HepG2 (cell line): ENCODE measurements at regions not wholly inside any gene's neighbourhood (a gene's known extent, or its start where the extent isn't known, plus 50 kb on each side); places are given as distances from the start of the nearest gene placed in this dataset.

Source experiments
- AGO1 ChIP-seq: fragments of 200-400 bp; formaldehyde crosslinking; IDR thresholded peaks from 2 replicates; pipeline ENCODE4 v1.6.1; 2017; ENCODE audit warnings: mild to moderate bottlenecking, low read depth, low read length, moderate library complexity; ENCODE audit not compliant: poor library complexity, severe bottlenecking
- ATF7-NPFF ChIP-seq: sonication (generic); formaldehyde crosslinking; IDR thresholded peaks from 2 replicates; pipeline ENCODE4 v1.8.1; 2023; ENCODE audit warnings: mild to moderate bottlenecking, low read depth, missing genetic modification reagents, moderate library complexity
- CBX2 ChIP-seq, 2 experiments: fragments of 200-600 bp in 1 of 2; sonication (generic); formaldehyde crosslinking in 1 of 2; IDR thresholded peaks; 2 replicates each; pipeline versions ENCODE4 v1.7.0 to v1.8.1; 2018 to 2022; ENCODE audit warnings: low read depth in 2 of 2, low read length in 1 of 2, mild to moderate bottlenecking in 1 of 2, missing genetic modification reagents in 1 of 2
- CENPT ChIP-seq: sonication (generic); formaldehyde crosslinking; IDR thresholded peaks from 2 replicates; pipeline ENCODE4 v1.8.0; 2022; ENCODE audit warnings: low read depth, mild to moderate bottlenecking, moderate library complexity, missing genetic modification reagents
- CREB1 ChIP-seq, 2 experiments: fragments of 450-650 bp in 1 of 2; IDR thresholded peaks; 2 replicates each; pipeline ENCODE4 v1.6.1; 2016 to 2017; ENCODE audit warnings: control low read depth in 1 of 2, mild to moderate bottlenecking in 1 of 2, missing compliant biosample characterization in 1 of 2, missing genetic modification characterization in 1 of 2
- CREM ChIP-seq, 2 experiments: sonication (generic) in 1 of 2; formaldehyde crosslinking in 1 of 2; IDR thresholded peaks; 2 replicates each; pipeline versions ENCODE4 v1.4.0 to v1.6.1; 2016 to 2020; ENCODE audit warnings: antibody characterized with exemption in 1 of 2, mild to moderate bottlenecking in 1 of 2, missing genetic modification reagents in 1 of 2
- FOXJ3 ChIP-seq: sonication (generic); formaldehyde crosslinking; IDR thresholded peaks from 2 replicates; pipeline ENCODE4 v1.4.0; 2020; ENCODE audit warnings: missing genetic modification reagents, mild to moderate bottlenecking, borderline replicate concordance
- TARDBP ChIP-seq: sonication (generic); formaldehyde crosslinking; IDR thresholded peaks from 2 replicates; pipeline ENCODE4 v1.8.0; 2022; ENCODE audit warnings: mild to moderate bottlenecking, missing genetic modification reagents
- TBL1XR1 ChIP-seq: fragments of 150-350 bp; IDR thresholded peaks from 2 replicates; pipeline ENCODE4 v1.6.1; 2014; ENCODE audit warnings: borderline replicate concordance, low read length; ENCODE audit not compliant: partially characterized antibody
- TEAD3 ChIP-seq: optimal IDR thresholded peaks from 2 replicates; pipeline ENCODE3; 2016; ENCODE audit warnings: borderline replicate concordance
- ZNF331 ChIP-seq: sonication (generic); formaldehyde crosslinking; IDR thresholded peaks from 2 replicates; pipeline ENCODE4 v1.4.0; 2020; ENCODE audit warnings: missing genetic modification reagents
- ZNF343 ChIP-seq: sonication (generic); formaldehyde crosslinking; IDR thresholded peaks from 2 replicates; pipeline ENCODE4 v1.4.0; 2020; ENCODE audit warnings: mild to moderate bottlenecking, missing genetic modification reagents
- ZNF768 ChIP-seq: sonication (generic); formaldehyde crosslinking; IDR thresholded peaks from 2 replicates; pipeline ENCODE4 v1.4.0; 2020; ENCODE audit warnings: missing genetic modification reagents
- ZNF891 ChIP-seq: sonication (generic); formaldehyde crosslinking; IDR thresholded peaks from 2 replicates; pipeline ENCODE4 v1.5.0; 2020; ENCODE audit warnings: mild to moderate bottlenecking, missing genetic modification reagents
- TF ChIP-seq, protein P1 (sequence below): sonication (generic); formaldehyde crosslinking; IDR thresholded peaks from 2 replicates; pipeline ENCODE4 v1.9.0; 2021; ENCODE audit warnings: mild to moderate bottlenecking, missing genetic modification reagents
- TF ChIP-seq, protein P2 (sequence below): sonication (generic); formaldehyde crosslinking; conservative IDR thresholded peaks from 2 replicates; pipeline ENCODE4 v1.8.1; 2023; ENCODE audit warnings: missing genetic modification reagents
- TF ChIP-seq, protein P3 (sequence below): sonication (generic); formaldehyde crosslinking; IDR thresholded peaks from 2 replicates; pipeline ENCODE4 v1.4.0; 2020; ENCODE audit warnings: low read depth, mild to moderate bottlenecking, missing genetic modification reagents
- TF ChIP-seq, protein P4 (sequence below): sonication (generic); formaldehyde crosslinking; IDR thresholded peaks from 2 replicates; pipeline ENCODE4 v1.4.0; 2020; ENCODE audit warnings: missing genetic modification reagents

DNA sequence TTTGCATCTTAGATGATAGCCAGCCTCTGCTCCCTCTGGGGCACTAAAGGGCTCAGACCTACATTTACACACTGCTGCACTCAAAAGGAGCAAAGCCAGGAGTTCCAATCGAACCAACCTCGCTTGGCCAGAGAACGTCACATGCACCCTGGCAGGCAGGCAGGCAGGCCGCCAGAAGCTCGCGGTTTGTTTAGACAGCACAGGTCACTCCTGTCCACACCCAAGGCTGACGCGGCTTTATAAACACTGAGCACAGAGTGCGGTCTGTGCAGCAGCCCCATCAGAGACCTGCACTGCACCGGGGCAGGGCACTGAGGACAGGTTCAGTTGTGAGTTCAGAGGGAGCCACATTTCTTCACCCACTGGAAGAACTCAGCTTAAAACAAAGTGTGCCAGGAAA lies 143.9 kb downstream of the BCOR start (continued):
- TF ChIP-seq, protein P1, sequence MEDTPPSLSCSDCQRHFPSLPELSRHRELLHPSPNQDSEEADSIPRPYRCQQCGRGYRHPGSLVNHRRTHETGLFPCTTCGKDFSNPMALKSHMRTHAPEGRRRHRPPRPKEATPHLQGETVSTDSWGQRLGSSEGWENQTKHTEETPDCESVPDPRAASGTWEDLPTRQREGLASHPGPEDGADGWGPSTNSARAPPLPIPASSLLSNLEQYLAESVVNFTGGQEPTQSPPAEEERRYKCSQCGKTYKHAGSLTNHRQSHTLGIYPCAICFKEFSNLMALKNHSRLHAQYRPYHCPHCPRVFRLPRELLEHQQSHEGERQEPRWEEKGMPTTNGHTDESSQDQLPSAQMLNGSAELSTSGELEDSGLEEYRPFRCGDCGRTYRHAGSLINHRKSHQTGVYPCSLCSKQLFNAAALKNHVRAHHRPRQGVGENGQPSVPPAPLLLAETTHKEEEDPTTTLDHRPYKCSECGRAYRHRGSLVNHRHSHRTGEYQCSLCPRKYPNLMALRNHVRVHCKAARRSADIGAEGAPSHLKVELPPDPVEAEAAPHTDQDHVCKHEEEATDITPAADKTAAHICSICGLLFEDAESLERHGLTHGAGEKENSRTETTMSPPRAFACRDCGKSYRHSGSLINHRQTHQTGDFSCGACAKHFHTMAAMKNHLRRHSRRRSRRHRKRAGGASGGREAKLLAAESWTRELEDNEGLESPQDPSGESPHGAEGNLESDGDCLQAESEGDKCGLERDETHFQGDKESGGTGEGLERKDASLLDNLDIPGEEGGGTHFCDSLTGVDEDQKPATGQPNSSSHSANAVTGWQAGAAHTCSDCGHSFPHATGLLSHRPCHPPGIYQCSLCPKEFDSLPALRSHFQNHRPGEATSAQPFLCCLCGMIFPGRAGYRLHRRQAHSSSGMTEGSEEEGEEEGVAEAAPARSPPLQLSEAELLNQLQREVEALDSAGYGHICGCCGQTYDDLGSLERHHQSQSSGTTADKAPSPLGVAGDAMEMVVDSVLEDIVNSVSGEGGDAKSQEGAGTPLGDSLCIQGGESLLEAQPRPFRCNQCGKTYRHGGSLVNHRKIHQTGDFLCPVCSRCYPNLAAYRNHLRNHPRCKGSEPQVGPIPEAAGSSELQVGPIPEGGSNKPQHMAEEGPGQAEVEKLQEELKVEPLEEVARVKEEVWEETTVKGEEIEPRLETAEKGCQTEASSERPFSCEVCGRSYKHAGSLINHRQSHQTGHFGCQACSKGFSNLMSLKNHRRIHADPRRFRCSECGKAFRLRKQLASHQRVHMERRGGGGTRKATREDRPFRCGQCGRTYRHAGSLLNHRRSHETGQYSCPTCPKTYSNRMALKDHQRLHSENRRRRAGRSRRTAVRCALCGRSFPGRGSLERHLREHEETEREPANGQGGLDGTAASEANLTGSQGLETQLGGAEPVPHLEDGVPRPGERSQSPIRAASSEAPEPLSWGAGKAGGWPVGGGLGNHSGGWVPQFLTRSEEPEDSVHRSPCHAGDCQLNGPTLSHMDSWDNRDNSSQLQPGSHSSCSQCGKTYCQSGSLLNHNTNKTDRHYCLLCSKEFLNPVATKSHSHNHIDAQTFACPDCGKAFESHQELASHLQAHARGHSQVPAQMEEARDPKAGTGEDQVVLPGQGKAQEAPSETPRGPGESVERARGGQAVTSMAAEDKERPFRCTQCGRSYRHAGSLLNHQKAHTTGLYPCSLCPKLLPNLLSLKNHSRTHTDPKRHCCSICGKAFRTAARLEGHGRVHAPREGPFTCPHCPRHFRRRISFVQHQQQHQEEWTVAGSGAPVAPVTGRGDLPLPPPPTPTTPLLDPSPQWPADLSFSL (CRISPR knock-in tag) = no peak
- TF ChIP-seq, protein P2, sequence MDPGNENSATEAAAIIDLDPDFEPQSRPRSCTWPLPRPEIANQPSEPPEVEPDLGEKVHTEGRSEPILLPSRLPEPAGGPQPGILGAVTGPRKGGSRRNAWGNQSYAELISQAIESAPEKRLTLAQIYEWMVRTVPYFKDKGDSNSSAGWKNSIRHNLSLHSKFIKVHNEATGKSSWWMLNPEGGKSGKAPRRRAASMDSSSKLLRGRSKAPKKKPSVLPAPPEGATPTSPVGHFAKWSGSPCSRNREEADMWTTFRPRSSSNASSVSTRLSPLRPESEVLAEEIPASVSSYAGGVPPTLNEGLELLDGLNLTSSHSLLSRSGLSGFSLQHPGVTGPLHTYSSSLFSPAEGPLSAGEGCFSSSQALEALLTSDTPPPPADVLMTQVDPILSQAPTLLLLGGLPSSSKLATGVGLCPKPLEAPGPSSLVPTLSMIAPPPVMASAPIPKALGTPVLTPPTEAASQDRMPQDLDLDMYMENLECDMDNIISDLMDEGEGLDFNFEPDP = no peak
- peak; percentile 57; the same call in 1 of the 2 replicates for TF ChIP-seq FOXJ3 (CRISPR knock-in tag)
- TF ChIP-seq, protein P3, sequence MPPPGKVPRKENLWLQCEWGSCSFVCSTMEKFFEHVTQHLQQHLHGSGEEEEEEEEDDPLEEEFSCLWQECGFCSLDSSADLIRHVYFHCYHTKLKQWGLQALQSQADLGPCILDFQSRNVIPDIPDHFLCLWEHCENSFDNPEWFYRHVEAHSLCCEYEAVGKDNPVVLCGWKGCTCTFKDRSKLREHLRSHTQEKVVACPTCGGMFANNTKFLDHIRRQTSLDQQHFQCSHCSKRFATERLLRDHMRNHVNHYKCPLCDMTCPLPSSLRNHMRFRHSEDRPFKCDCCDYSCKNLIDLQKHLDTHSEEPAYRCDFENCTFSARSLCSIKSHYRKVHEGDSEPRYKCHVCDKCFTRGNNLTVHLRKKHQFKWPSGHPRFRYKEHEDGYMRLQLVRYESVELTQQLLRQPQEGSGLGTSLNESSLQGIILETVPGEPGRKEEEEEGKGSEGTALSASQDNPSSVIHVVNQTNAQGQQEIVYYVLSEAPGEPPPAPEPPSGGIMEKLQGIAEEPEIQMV (CRISPR knock-in tag) = 0 out of 2 replicates have a peak, but pooled peaks have one; percentile 29
- peak; percentile 38 for TF ChIP-seq TBL1XR1
- TF ChIP-seq ATF7-NPFF (CRISPR knock-in tag) = no peak
- TF ChIP-seq TEAD3 (CRISPR knock-in tag) = peak; percentile 28
- no peak for TF ChIP-seq CBX2 (IDR thresholded peaks at IDR 0.05; ENCODE audit: low read depth, low read length)
- TF ChIP-seq CBX2 (CRISPR knock-in tag; IDR thresholded peaks at IDR 0.05; ENCODE audit: low read depth) = no peak
- peak; percentile 74 for TF ChIP-seq ZNF768 (CRISPR knock-in tag)
- no peak for TF ChIP-seq ZNF891 (CRISPR knock-in tag)
- TF ChIP-seq CREB1 (IDR thresholded peaks at IDR 0.05) = peak; percentile 54; the same call in 1 of the 2 replicates
- peak; percentile 18; the same call in 1 of the 2 replicates for TF ChIP-seq CREB1 (CRISPR knock-in tag; IDR thresholded peaks at IDR 0.05)
- TF ChIP-seq TARDBP (CRISPR knock-in tag) = peak; percentile 41; the same call in 1 of the 2 replicates
- TF ChIP-seq, protein P4, sequence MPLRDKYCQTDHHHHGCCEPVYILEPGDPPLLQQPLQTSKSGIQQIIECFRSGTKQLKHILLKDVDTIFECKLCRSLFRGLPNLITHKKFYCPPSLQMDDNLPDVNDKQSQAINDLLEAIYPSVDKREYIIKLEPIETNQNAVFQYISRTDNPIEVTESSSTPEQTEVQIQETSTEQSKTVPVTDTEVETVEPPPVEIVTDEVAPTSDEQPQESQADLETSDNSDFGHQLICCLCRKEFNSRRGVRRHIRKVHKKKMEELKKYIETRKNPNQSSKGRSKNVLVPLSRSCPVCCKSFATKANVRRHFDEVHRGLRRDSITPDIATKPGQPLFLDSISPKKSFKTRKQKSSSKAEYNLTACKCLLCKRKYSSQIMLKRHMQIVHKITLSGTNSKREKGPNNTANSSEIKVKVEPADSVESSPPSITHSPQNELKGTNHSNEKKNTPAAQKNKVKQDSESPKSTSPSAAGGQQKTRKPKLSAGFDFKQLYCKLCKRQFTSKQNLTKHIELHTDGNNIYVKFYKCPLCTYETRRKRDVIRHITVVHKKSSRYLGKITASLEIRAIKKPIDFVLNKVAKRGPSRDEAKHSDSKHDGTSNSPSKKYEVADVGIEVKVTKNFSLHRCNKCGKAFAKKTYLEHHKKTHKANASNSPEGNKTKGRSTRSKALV (CRISPR knock-in tag) = no peak
- no peak for TF ChIP-seq CENPT (CRISPR knock-in tag)
- TF ChIP-seq ZNF331 (CRISPR knock-in tag) = peak; percentile 75
- TF ChIP-seq AGO1 = no peak
- peak; percentile 55 for TF ChIP-seq CREM (IDR thresholded peaks at IDR 0.05)
- TF ChIP-seq CREM (CRISPR knock-in tag; IDR thresholded peaks at IDR 0.05) = no peak
- TF ChIP-seq ZNF343 = no peak
